Neural progenitor cell (in vitro differentiated cells): ENCODE measurements at regions not wholly inside any gene's neighbourhood (a gene's known extent, or its start where the extent isn't known, plus 50 kb on each side); places are given as distances from the start of the nearest gene placed in this dataset.
A peak's percentile ranks its signal among the peaks of the same experiment; 100 is the strongest.

Experiments used
- DNase-seq: peaks from one replicate; pipeline ENCODE4 v3.0.0-alpha.2; 2016; ENCODE audit warnings: low spot score
- H2AFZ ChIP-seq: fragments of 200-600 bp; sonication (generic); replicated peaks from 2 replicates; pipeline ENCODE4 v1.6.1; 2016; ENCODE audit warnings: antibody characterized with exemption
- H3F3A ChIP-seq: fragments of 200-600 bp; sonication (generic); 2 replicates; pipeline ENCODE4 v1.6.1; 2016; ENCODE audit warnings: antibody characterized with exemption, low read depth
- H3K27ac ChIP-seq: fragments of 200-600 bp; sonication (generic); 2 replicates; pipeline ENCODE4 v1.5.1; 2016; ENCODE audit warnings: mild to moderate bottlenecking
- H3K27me3 ChIP-seq: fragments of 200-600 bp; sonication (generic); 2 replicates; pipeline ENCODE4 v1.6.1; 2016; ENCODE audit warnings: mild to moderate bottlenecking, moderate library complexity
- H3K36me3 ChIP-seq: fragments of 200-600 bp; sonication (generic); 2 replicates; pipeline ENCODE4 v1.5.1; 2016
- H3K4me1 ChIP-seq: fragments of 200-600 bp; sonication (generic); 2 replicates; pipeline ENCODE4 v1.6.1; 2016; ENCODE audit warnings: mixed run types
- H3K4me2 ChIP-seq: fragments of 200-600 bp; sonication (generic); 2 replicates; pipeline ENCODE4 v1.6.1; 2016
- H3K4me3 ChIP-seq: fragments of 200-600 bp; sonication (generic); 2 replicates; pipeline ENCODE4 v1.5.1; 2016
- H3K79me2 ChIP-seq: fragments of 200-600 bp; sonication (generic); 2 replicates; pipeline ENCODE4 v1.6.1; 2016; ENCODE audit warnings: low read depth
- H3K9ac ChIP-seq: fragments of 200-600 bp; sonication (generic); 2 replicates; pipeline ENCODE4 v1.6.1; 2016
- H3K9me3 ChIP-seq: fragments of 200-600 bp; sonication (generic); 2 replicates; pipeline ENCODE4 v1.5.1; 2016; ENCODE audit warnings: low read depth
- H4K20me1 ChIP-seq: fragments of 200-600 bp; sonication (generic); 2 replicates; pipeline ENCODE4 v1.6.1; 2016; ENCODE audit warnings: low read depth
- H3K27ac Mint-ChIP-seq: 3 replicates; pipeline ENCODE4 v1.8.0; 2021; ENCODE audit warnings: mixed read lengths
- H3K27me3 Mint-ChIP-seq: 2 replicates; pipeline ENCODE4 v1.8.0; 2022; ENCODE audit warnings: low read depth, mild to moderate bottlenecking, inconsistent platforms, moderate library complexity, mixed read lengths; ENCODE audit not compliant: insufficient read depth
- H3K36me3 Mint-ChIP-seq: 3 replicates; pipeline ENCODE4 v1.8.0; 2021; ENCODE audit warnings: mixed read lengths
- H3K4me1 Mint-ChIP-seq: 3 replicates; pipeline ENCODE4 v1.8.0; 2021; ENCODE audit warnings: mixed read lengths
- H3K4me3 Mint-ChIP-seq: 3 replicates; pipeline ENCODE4 v1.8.0; 2021; ENCODE audit warnings: mild to moderate bottlenecking, moderate library complexity, mixed read lengths
- H3K9me3 Mint-ChIP-seq: 3 replicates; pipeline ENCODE4 v1.8.0; 2020; ENCODE audit warnings: mixed read lengths
- CTCF ChIP-seq: fragments of 200-600 bp; sonication (generic); IDR thresholded peaks from 2 replicates; pipeline ENCODE4 v1.5.1; 2017; ENCODE audit warnings: antibody characterized with exemption, mild to moderate bottlenecking
- EZH2 ChIP-seq: fragments of 200-600 bp; sonication (generic); IDR thresholded peaks from 2 replicates; pipeline ENCODE4 v1.6.1; 2017; ENCODE audit warnings: antibody characterized with exemption, mild to moderate bottlenecking, moderate library complexity
- EZH2phosphoT487 ChIP-seq: fragments of 200-600 bp; sonication (generic); IDR thresholded peaks from 2 replicates; pipeline ENCODE4 v1.6.1; 2017; ENCODE audit warnings: antibody characterized with exemption

- Mint-ChIP-seq H3K4me3 (no peak overlapping the region), H3K9me3 (peaks cover 7% of the 10 kb centered on the region), H3K4me1 (no peaks in the 10 kb centered on the region), H3K27ac (no peak overlapping the region), H3K36me3 (no peaks in the 10 kb centered on the region), H3K27me3 (peaks cover 5% of the 10 kb centered on the region)
- DNase-seq = no peak
- H3K9me3 ChIP-seq = no peaks in the 10 kb centered on the region
- no peak for TF ChIP-seq EZH2phosphoT487
- no peaks in the 10 kb centered on the region for H3F3A ChIP-seq
- peaks cover 5% of the 10 kb centered on the region for H3K27me3 ChIP-seq
- H3K4me1 ChIP-seq = no peaks in the 10 kb centered on the region
- H3K4me3 ChIP-seq = no peak overlapping the region
- no peak overlapping the region for H3K27ac ChIP-seq
- H3K36me3 ChIP-seq = no peaks in the 10 kb centered on the region
- no peaks in the 10 kb centered on the region for H3K79me2 ChIP-seq
- no peak overlapping the region for H3K4me2 ChIP-seq
- H2AFZ ChIP-seq = no peak overlapping the region
- no peak overlapping the region for H3K9ac ChIP-seq
- H4K20me1 ChIP-seq = no peaks in the 10 kb centered on the region
Observed at GRCh38 chr22:27337676-27338075, 463.9 kb downstream of the MN1 start.

- TF ChIP-seq EZH2phosphoT487 = no peak
- TF ChIP-seq CTCF = no peak
- TF ChIP-seq EZH2 = no peak
- H3K36me3 ChIP-seq = no peaks in the 10 kb centered on the region
- no peaks in the 10 kb centered on the region for H3K4me1 Mint-ChIP-seq
- H3K9me3 ChIP-seq = no peaks in the 10 kb centered on the region
- no peaks in the 10 kb centered on the region for H4K20me1 ChIP-seq
- no peak overlapping the region for H3K4me3 Mint-ChIP-seq
- H3K27ac ChIP-seq = no peak overlapping the region
- H3K4me1 ChIP-seq = no peaks in the 10 kb centered on the region
- H3K27ac Mint-ChIP-seq = no peak overlapping the region
- H3K27me3 Mint-ChIP-seq = peaks cover 3% of the 10 kb centered on the region
- H3K9me3 Mint-ChIP-seq = peaks cover 16% of the 10 kb centered on the region
- no peak overlapping the region for H3K4me3 ChIP-seq
- peaks cover 5% of the 10 kb centered on the region for H3K27me3 ChIP-seq
- no peak overlapping the region for H3K9ac ChIP-seq
- H3K4me2 ChIP-seq = no peak overlapping the region
- H2AFZ ChIP-seq = no peak overlapping the region
- H3K79me2 ChIP-seq = no peaks in the 10 kb centered on the region
- DNase-seq = no peak
- peaks cover 8% of the 10 kb centered on the region for H3F3A ChIP-seq
- no peaks in the 10 kb centered on the region for H3K36me3 Mint-ChIP-seq
Observed at GRCh38 chr22:27340047-27340446, 461.5 kb downstream of the MN1 start.

GRCh38 chr22:27344546-27344945 is 457.0 kb downstream of the MN1 start:
- H3K9me3 Mint-ChIP-seq = peaks cover 21% of the 10 kb centered on the region
- H3K4me3 Mint-ChIP-seq = no peak overlapping the region
- H3K4me1 ChIP-seq = peaks cover 18% of the 10 kb centered on the region
- DNase-seq = no peak
- H3K36me3 ChIP-seq = no peaks in the 10 kb centered on the region
- H3K36me3 Mint-ChIP-seq = no peaks in the 10 kb centered on the region
- H3K4me3 ChIP-seq = no peak overlapping the region
- no peaks in the 10 kb centered on the region for H4K20me1 ChIP-seq
- H3K27ac Mint-ChIP-seq = no peak overlapping the region
- no peaks in the 10 kb centered on the region for H3K9me3 ChIP-seq
- H3K27me3 Mint-ChIP-seq = peaks cover 5% of the 10 kb centered on the region
- peaks cover 11% of the 10 kb centered on the region for H3K4me1 Mint-ChIP-seq
- H3K79me2 ChIP-seq = no peaks in the 10 kb centered on the region
- H3K4me2 ChIP-seq = no peak overlapping the region
- peaks cover 12% of the 10 kb centered on the region for H3F3A ChIP-seq
- no peak overlapping the region for H3K27ac ChIP-seq
- no peak overlapping the region for H3K9ac ChIP-seq
- H2AFZ ChIP-seq = peak overlapping the region; percentile 20
- no peak for TF ChIP-seq EZH2
- no peak for TF ChIP-seq CTCF
- no peak for TF ChIP-seq EZH2phosphoT487
- H3K27me3 ChIP-seq = peaks cover 5% of the 10 kb centered on the region

GRCh38 chr22:27345691-27346090 is 455.9 kb downstream of the MN1 start:
- Histone ChIP-seq H3K4me3 (no peak overlapping the region), H3K27me3 (peaks cover 5% of the 10 kb centered on the region), H3F3A (peaks cover 12% of the 10 kb centered on the region), H3K4me2 (no peak overlapping the region), H3K4me1 (peaks cover 18% of the 10 kb centered on the region), H3K9ac (no peak overlapping the region), H3K27ac (no peak overlapping the region), H4K20me1 (no peaks in the 10 kb centered on the region), H3K79me2 (no peaks in the 10 kb centered on the region), H2AFZ (no peak overlapping the region), H3K36me3 (no peaks in the 10 kb centered on the region), H3K9me3 (no peaks in the 10 kb centered on the region)
- H3K27ac Mint-ChIP-seq = no peak overlapping the region
- DNase-seq = no peak
- no peak for TF ChIP-seq EZH2phosphoT487
- H3K4me3 Mint-ChIP-seq = no peak overlapping the region
- peaks cover 11% of the 10 kb centered on the region for H3K4me1 Mint-ChIP-seq
- no peaks in the 10 kb centered on the region for H3K36me3 Mint-ChIP-seq
- peaks cover 5% of the 10 kb centered on the region for H3K27me3 Mint-ChIP-seq
- peaks cover 31% of the 10 kb centered on the region for H3K9me3 Mint-ChIP-seq
